HG02852 (cell line): ENCODE measurements at regions not wholly inside any gene's neighbourhood (a gene's known extent, or its start where the extent isn't known, plus 50 kb on each side); places are given as distances from the start of the nearest gene placed in this dataset.

Source experiments
- ATAC-seq: cut with Tn5 transposase; IDR thresholded peaks from one replicate; pipeline ENCODE4 v1.9.1; 2021; ENCODE audit warnings: mild to moderate bottlenecking, moderate library complexity; ENCODE audit not compliant: unreplicated experiment

DNA sequence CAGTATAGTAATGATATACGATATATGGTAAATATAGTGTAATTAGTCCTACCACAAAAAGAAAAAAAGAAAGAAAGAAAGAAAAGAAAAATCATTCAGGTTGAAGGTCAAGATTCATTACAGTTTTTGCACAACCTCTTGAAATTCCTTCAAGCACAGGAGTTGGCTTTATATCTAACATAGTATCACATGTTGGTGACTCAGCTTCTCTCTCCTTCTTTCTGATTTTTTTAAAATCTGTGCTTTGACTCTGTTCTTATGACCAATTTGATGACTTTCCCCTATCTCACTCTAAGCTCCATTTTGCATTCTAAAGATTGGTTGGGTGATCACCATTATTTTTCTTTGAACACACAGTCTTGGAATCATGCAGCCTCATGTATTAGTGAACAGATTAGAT lies 148.2 kb upstream of the COL11A1 start:
- no peak for ATAC-seq

DNA sequence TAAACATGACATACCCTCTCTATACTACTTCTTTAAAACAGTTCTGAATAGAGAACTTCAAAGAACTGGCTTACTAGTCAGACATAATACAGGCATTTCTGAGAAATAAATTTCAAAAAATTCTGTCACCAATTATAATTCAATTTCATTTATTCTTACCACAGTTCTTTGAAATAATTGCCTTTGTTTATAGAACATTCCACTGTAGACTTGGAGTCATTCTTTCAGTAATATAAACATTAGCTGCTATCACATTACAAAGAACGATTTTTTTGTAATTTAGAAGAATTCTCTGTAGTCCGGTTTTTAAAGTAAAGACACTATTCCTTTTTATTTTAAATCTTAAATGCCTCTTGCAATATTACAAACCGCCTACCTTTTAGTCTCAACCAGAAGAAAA lies 146.4 kb upstream of the COL11A1 start:
- ATAC-seq, result no peak

DNA sequence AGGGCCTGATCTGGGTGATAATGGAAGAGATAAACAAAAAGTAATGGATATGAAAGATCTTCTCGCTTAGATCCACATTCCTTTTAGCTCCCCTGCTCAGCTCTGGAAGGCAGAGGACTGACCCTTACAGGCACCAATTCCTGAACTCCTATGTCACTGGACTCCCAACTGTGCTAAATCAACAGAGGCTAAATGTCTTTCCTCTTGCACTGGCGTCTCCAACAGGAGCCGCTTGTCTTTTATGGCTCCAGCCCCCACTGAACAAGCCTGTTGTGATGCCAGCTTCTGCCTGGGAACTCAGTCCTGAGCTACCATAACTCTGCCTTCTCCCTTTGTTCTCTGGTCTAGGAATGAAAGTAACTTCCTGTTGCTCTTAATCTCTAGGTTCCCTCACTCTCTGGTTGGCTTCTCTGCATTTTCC lies 142.1 kb upstream of the COL11A1 start:
- ATAC-seq, result no peak

DNA sequence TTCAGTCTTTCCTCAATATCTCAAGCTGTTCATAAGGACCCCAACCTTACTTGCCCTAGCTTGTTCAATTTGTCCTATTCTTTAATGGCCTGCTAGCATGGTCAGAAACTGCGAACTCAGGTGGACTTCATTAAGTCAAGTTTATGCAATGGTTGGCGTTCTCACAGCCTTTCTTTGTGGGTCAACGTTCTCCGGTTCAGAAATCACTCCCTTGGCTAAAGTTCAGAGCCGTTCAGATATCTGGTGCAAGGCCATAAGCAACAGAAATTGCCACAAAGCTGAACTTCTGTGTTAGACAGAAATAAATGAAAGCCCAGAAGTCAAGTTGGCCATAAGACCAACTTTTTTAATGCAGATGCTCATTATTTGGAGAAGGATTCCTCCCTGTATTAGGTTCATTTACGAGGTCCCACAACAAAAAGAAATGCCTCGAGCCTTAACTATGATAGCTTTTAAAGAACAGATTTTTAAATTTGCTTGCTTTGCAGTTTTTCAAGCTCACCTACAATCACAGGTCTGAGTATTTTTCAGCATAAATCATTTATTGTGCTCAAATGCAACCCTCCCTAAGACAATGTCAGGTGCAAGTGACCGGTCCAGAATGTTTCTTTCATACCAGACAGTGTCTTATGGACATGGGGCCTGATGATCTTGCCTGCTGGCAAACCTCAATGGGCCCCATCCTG lies 140.2 kb upstream of the COL11A1 start:
- ATAC-seq, result no peak

DNA sequence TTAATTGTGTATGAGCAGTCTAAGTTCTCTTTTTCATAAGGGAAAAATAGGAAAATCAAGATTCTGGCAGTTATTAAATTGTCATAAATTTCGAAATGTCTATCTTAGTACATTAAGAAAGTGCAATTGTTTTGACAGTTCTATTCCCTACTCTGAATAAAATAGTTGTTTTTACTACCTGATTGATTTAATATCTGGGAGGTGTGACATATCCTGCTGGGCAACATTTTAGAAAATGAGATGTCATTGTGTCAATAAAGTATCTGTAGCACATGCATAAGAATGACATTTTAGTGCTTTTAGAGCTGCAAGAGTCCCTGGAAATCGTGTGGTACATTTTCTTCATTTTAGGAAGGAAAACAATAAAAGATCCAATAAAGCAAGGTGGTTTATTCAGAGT lies 139.2 kb upstream of the COL11A1 start:
- ATAC-seq, result no peak

DNA sequence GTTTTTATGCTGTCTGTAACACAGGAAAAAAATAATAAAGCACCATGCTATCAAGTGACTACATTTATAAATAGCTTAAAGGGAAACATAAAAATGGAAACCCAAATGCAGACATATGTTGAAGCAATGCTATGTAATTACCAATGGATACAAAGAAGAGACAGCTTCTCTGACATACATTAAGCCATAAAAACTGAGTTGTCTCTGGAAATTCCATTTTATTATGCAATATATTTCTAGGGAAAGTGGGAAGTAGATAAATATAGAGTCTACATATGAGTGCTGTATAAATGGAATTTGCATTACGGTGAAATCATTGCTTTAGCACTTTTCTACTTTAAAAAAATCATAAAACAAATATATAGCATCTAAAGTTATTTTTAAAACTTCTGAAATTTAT lies 135.2 kb upstream of the COL11A1 start:
- no peak for ATAC-seq

DNA sequence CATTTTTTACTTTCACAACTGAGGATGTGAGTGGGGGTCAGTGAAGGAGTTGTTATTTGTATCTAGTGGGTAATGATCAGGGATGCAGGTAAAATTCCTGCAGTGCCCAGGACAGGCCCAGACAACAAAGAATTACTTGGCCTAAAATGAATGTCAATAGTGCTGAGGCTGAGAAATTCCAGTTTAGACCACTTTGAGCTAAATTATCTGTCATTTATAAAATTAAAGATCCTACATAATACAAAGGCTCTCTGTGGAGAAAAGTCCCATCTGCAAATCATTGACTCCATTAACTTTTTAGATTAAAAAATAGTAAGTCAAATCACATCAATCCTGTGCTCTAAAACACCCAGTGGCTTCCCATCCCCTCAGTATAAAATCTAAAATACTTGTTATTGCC lies 130.7 kb upstream of the COL11A1 start:
- ATAC-seq, result no peak

DNA sequence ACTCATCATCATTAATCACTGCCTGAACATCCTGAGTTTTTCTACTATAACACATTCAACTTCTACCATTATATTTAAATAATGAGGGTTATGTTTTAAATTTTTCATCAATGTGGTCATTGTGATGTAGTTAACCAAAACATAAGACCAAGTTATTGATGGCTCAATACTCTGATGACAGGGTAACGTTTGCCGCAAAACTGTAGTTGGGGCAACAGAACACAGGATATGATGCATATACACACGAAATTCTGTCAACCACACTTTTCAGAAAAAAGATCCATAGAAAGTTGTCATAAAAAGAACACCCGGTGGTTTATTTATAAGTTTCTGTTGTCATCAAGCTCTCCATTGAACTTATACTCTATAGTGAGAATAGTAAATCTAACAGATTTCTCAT lies 121.7 kb upstream of the COL11A1 start:
- no peak for ATAC-seq

DNA sequence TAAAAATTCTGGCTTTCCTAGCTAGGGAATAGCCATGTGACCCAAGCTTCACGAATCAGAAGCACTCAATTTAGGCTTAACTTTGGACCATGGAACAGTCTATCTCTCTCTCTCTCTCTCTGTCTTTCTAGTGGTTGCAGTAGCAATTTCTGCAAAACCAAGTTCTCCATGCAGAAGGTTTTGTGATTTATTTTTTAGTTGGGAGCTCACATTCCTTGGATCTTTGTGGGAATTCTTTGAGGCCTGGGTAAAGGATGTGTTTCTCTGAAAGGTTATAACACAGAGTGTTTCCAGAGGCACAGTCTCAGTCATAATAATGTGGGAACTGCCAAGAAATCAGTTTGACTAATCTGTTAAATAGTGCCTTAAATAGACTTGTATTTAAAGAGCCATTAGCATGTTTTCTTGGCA lies 112.3 kb upstream of the COL11A1 start:
- no peak for ATAC-seq

DNA sequence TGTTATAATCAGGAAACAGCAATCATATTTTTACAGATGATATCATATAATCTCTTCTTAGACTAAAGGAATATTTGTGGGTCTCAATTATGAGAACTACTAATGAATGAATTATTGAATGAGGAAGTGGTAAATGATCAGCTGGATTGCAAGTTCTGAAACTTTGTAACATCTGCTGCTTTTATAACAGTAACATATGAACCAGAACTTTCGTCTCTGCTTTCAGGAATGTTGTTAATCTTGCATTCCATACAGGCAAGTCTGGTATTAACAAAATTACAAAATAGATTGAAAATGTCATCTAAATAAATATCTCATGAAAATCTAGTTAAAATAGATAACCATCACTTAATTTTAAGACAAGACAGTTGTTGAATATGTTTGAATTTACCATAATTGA lies 110.5 kb upstream of the COL11A1 start:
- ATAC-seq, result no peak

DNA sequence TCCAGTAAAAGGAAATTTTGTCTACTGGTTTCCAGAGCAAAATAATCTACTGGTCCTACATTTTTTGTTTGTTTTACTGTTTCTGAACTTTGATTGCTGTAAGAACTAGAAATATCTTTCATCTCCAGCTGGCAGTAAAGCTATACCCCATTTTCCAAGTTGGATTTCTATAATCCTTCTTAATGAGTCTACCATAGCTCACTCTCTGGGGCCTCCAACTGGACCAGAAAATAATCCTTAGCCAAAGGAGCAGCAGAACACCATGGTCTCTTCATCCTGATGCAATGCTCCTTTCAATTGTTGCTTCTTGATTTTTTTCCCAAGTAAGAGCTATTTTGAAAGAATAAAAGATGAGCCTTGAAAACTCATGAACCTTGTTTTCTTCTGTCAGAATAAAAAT lies 110.0 kb upstream of the COL11A1 start:
- ATAC-seq, result no peak

DNA sequence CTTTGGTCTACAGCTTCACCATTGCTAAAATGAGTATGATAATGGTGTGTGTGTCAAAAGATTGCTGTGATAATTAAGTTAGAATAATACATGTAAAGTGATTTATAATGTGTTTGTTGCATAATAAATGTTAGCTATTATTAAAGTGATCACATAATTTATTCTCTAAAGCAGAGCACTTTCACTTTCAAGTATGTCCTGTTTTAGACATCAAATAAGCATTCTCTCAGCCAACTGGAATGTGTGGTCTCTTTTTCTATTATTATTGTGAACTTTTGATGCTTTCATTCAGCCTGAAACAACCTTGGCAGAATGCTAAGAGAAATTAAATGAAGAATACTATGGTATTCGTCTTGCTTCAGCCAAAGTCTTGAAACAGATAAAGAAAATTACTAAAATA lies 102.8 kb upstream of the COL11A1 start:
- ATAC-seq, result no peak

DNA sequence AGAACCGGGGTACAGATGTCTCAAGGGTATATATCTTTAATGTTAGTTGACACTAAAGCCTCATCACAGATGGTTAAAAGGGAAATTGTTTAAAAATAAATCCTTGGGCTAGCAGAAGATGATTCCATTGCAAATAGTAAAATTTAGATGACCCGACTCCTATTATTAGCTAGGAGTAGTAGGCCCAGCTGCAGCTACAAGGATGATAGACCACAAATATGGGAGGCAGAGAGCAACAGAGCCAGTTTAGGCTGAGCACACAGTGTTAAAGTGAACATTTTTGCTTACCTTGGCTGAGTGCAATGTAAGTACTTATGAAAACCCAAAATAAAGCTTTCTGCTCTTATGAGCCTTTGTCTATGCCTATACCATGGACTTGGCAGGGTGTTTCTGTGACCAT lies 100.5 kb upstream of the COL11A1 start:
- no peak for ATAC-seq

DNA sequence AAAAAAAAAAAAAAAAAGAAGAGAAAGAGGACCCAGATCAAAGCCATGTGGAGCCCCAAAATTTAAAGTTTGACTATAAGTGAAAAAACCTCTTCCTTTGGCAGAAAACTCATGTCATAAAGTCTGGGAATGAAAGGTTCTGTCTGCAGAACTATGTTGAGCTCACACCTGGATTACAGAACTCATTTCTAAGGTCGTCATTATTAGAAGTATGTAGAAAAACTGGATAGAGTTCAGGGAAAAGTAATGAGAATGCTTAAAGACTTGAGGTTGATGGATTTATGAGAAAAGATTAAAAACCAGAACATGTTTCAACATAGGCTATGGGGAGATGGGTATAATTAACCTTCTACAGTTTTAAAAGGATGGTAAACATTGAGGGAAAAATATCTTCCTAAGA lies 90.7 kb upstream of the COL11A1 start:
- ATAC-seq, result no peak

DNA sequence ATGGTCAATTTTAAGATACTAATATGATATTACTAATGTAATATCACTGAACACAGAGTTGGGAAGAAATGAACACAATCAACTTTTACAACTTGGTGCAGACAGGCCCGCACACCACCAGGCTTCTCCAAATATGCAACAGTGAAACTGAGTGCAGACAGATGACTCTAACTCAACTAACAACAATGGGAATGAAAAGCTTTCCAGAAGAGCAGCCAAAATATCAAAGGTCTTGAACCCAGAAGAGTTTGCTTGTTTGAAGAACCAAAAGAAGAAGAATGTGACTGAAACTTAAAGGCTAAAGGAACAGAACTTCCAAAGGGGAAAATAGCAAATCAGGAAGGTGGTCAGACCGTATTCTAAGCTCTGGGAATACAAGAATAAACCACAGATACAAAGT lies 89.8 kb upstream of the COL11A1 start:
- ATAC-seq, result no peak

DNA sequence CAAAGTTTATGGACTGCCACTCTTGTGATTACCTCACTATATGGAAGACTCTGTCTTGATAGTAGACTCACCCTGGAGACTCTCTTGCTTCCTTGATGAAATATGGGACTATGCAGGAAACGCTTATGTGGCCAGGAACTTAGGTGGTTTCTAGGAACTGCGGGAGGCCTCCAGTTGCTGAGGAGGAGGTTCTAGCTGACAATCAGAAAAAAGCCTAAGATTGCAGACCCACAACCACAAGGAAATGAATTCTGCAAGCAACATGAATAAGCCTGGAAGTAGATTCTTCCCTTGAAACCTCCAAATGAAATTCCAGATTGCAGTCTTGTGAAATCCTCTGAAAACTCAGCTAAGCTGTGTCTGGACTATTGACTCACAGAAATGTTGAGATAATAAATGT lies 88.9 kb upstream of the COL11A1 start:
- ATAC-seq, result no peak

DNA sequence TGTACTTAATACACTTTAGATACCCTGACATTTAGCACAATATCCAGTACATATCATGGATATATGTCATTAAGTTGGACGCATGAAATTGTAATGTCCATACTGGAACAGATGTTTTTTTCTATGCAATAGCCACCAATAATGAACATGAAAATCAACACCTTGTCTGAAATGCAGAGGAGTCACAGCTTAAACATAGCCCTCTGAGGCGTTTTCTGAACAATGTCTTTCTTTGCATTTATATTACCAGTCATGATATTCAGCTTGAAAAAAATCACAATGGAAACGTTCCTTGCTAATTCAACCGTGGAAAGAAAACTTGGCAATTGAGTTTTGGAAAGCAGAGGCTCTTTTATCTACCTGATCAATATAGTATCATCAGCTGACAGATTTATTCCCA lies 86.7 kb upstream of the COL11A1 start:
- ATAC-seq, result no peak

DNA sequence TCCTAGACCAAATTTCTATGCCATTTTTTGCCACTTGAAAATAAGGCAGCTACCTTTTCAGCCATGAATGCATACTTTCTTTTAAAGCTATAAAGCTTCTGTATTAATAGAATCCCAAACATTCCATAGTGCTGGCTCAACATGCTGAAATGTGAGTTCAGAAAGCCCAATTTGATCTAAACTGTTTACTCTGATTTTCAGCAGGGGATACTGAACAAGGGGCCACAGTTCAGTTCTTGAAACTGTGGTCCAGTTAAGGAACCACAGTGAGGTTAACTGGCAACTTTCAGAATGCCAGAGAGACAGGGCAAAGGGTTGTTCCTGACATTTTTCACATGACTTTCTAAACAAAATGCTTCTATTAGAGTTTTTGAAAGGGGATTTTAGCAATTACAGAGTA lies 85.7 kb upstream of the COL11A1 start:
- ATAC-seq, result no peak

DNA sequence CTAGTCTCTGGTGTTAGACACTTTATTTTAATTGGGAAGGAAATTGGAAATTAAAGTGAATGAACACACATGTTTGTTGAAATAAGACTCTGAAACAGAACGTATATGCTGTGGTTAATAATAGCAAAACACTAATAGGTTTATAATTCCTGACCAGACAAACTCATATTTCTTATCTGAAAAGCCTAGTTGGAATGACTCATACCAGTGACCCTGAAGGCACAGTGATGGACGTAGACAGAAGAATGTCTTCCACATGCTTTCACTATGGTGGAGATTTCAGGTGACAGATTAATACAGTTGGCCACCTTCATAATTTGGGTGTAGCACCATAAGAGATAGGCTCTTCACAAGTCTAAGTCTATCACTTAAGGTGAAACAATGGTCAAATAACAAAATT lies 83.0 kb upstream of the COL11A1 start:
- ATAC-seq, result no peak

DNA sequence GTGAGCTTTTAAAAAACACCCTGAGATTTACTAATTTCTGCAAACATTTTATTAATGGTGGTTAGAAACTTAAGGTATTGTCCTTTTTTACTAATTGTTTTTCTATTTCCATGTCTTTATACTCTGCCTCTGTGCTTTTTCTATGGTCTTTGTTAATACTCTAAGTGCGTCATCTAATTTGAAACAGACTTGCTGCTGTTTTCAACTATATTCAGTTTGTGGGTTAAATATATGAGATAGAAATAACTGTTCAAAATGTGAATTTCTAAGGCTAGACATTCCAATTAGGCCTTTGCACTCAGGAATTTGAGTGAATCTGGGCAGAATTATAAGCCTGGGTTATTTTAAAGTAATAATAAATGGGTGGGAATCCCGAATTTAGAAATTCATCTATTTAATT lies 82.4 kb upstream of the COL11A1 start:
- ATAC-seq, result no peak

DNA sequence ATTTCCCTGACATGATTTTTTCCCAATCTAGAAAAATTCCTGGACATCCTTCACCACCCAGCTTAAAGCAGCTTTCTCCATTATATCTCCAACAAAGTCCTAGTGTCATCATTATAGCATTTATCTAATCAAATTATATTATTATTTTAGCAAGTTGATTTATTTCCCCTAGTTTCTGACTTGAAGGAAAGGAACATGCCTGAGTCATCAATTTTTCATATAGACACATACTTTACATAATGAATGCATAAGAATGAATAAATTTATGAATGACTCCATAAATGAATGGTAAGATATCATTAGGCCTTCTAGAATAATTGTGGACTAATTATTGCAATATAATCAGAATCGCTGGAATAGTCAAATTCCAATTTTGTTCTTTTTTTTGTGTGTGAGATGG lies 79.4 kb upstream of the COL11A1 start:
- no peak for ATAC-seq

DNA sequence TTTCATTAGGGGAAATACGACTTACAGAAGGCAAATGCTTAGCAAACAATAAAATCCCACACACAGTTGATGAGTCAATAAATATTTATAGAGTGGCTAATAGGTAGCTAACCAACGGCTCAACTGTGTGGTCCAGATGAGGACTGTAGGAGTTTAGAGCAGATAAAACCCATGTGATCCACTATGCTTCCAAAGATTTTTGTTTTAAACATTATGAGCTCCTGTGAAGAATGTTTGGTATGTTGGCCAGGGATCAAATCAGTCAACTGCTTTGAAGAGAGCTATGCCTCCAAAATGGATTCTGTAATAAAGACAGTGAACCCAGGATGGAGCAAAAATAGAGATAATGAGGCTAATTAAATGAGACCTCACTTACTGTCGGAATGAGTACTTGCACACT lies 72.3 kb upstream of the COL11A1 start:
- ATAC-seq, result no peak

DNA sequence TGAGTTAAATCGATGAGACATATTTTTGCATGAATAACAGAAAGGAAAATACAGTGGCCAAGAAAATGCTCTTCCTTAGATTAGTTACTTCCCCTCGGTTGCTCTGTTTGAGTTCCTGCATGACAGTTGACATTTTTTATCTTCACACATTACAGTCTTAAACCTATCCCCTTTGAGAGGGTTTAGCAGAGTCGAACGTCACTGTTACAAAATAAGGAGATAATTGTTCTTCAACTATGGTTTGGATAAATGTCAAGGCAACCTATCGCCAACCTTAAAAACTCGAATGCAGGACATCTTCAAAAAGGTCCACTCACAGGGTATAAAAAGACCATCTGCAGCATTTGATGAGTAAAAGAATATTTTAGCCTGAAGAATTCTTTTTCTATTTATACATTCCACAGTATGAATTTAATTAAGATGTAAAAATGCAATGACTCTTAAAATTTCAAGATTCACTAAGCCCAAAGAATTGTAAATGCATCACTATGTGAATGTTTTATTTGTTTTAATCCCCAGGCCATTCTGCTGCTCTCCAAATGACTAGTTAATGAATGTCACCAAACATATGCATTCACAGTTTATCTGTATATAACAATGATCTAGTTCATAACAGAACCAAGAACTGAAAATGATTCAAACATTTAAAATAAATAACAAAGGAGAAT lies 68.9 kb upstream of the COL11A1 start:
- ATAC-seq, result no peak
